A549 (cell line): ENCODE measurements at regions not wholly inside any gene's neighbourhood (a gene's known extent, or its start where the extent isn't known, plus 50 kb on each side); places are given as distances from the start of the nearest gene placed in this dataset.

Source experiments
- ATAC-seq, 2 experiments: fragments of 200-7000 bp in 1 of 2; fragments of >200 bp in 1 of 2; cut with Nextera tagmentation in 1 of 2; cut with Tn5 transposase in 1 of 2; 3 replicates each; pipeline versions ENCODE4 v1.8.0 to v1.9.1; 2018 to 2020; ENCODE audit warnings: mild to moderate bottlenecking in 1 of 2, moderate library complexity in 1 of 2
- CTCF ChIA-PET: fragments of 300-600 bp; sonication (Branson Sonifier 250); formaldehyde crosslinking; extraction: SDS; loops from one replicate; lab custom pipeline; 2021; ENCODE audit warnings: antibody characterized with exemption, inconsistent platforms; lab: Yijun Ruan, JAX
- POLR2A ChIA-PET: fragments of 350-600 bp; formaldehyde crosslinking; extraction: SDS; loops from one replicate; lab custom pipeline; 2021; ENCODE audit warnings: antibody characterized with exemption, inconsistent platforms; lab: Yijun Ruan, JAX
- DNase-seq, 2 experiments: peaks; one replicate each; pipeline versions ENCODE4 v3.0.0 to v3.0.0-alpha.2; 2011 to 2016; ENCODE audit warnings: low read depth in 1 of 2, low spot score in 1 of 2
- FAIRE-seq: peaks from 2 replicates; lab custom pipeline; 2011; peaks lifted over from hg19 to GRCh38; lab: Jason Lieb, UNC
- H3K27ac ChIP-seq, 2 experiments: fragments of >200 bp; sonication (Bioruptor Twin); formaldehyde crosslinking; 3 replicates each; pipeline ENCODE4 v1.5.1; 2016 to 2017
- H3K4me1 ChIP-seq: fragments of >200 bp; sonication (Bioruptor Twin); formaldehyde crosslinking; 3 replicates; pipeline ENCODE4 v1.6.1; 2016
- H3K4me2 ChIP-seq: fragments of >200 bp; sonication (Bioruptor Twin); formaldehyde crosslinking; 3 replicates; pipeline ENCODE4 v1.6.1; 2016
- H3K4me3 ChIP-seq: fragments of >200 bp; sonication (Bioruptor Twin); formaldehyde crosslinking; 3 replicates; pipeline ENCODE4 v1.5.1; 2016
- H3K9me3 ChIP-seq: fragments of >200 bp; sonication (Bioruptor Twin); formaldehyde crosslinking; 3 replicates; pipeline ENCODE4 v1.6.1; 2016
- ATOH8 ChIP-seq: fragments of 250-450 bp; sonication (Bioruptor Pico); IDR thresholded peaks from 2 replicates; pipeline ENCODE4 v1.5.0; 2020; ENCODE audit warnings: low read depth, mild to moderate bottlenecking, moderate library complexity
- CBX2 ChIP-seq: fragments of 200-600 bp; sonication (generic); IDR thresholded peaks from 2 replicates; pipeline ENCODE4 v1.6.1; 2016; ENCODE audit warnings: low read depth, mild to moderate bottlenecking, borderline replicate concordance
- CBX8 ChIP-seq: fragments of 200-600 bp; sonication (generic); IDR thresholded peaks from 2 replicates; pipeline ENCODE4 v1.6.1; 2016
- CHD2 ChIP-seq: fragments of 150-350 bp; IDR thresholded peaks from 2 replicates; pipeline ENCODE4 v1.6.1; 2014; ENCODE audit warnings: low read length; ENCODE audit not compliant: partially characterized antibody
- CTCF ChIP-seq: fragments of >200 bp; sonication (Bioruptor Twin); formaldehyde crosslinking; IDR thresholded peaks from 3 replicates; pipeline ENCODE4 v1.5.1; 2016
- EHF ChIP-seq: fragments of 250-450 bp; sonication (Bioruptor Pico); IDR thresholded peaks from 2 replicates; pipeline ENCODE4 v1.5.0; 2020; ENCODE audit warnings: mild to moderate bottlenecking
- EHMT2 ChIP-seq: fragments of 200-600 bp; sonication (generic); IDR thresholded peaks from 2 replicates; pipeline ENCODE4 v1.6.1; 2016; ENCODE audit warnings: antibody characterized with exemption, low read depth, mild to moderate bottlenecking, moderate library complexity
- FOSB ChIP-seq: fragments of 250-450 bp; sonication (Bioruptor Pico); IDR thresholded peaks from 2 replicates; pipeline ENCODE4 v1.5.0; 2020; ENCODE audit warnings: mild to moderate bottlenecking, moderate library complexity
- FOSL2 ChIP-seq, 2 experiments: fragments of 450-650 bp in 1 of 2; fragments of >200 bp in 1 of 2; sonication (Bioruptor Twin) in 1 of 2; formaldehyde crosslinking; IDR thresholded peaks; 2 replicates each; pipeline versions ENCODE4 v1.5.0 to v1.6.1; 2016 to 2020; ENCODE audit warnings: mild to moderate bottlenecking in 1 of 2, moderate library complexity in 1 of 2
- FOXS1 ChIP-seq: fragments of 250-450 bp; sonication (Bioruptor Pico); IDR thresholded peaks from 2 replicates; pipeline ENCODE4 v1.5.0; 2020; ENCODE audit warnings: mild to moderate bottlenecking, moderate library complexity
- GATA3 ChIP-seq: IDR thresholded peaks from 2 replicates; pipeline ENCODE4 v1.6.1; 2012; ENCODE audit warnings: borderline replicate concordance
- HMGXB4 ChIP-seq: fragments of 250-450 bp; sonication (Bioruptor Pico); IDR thresholded peaks from 2 replicates; pipeline ENCODE4 v1.5.0; 2021; ENCODE audit warnings: mild to moderate bottlenecking, moderate library complexity, borderline replicate concordance
- HOXA7 ChIP-seq: fragments of 250-450 bp; sonication (Bioruptor Pico); IDR thresholded peaks from 2 replicates; pipeline ENCODE4 v1.5.0; 2020; ENCODE audit warnings: mild to moderate bottlenecking, moderate library complexity
- HOXB13 ChIP-seq: fragments of 250-450 bp; sonication (Bioruptor Pico); IDR thresholded peaks from 2 replicates; pipeline ENCODE4 v1.5.0; 2020; ENCODE audit warnings: low read depth, mild to moderate bottlenecking, moderate library complexity
- MAZ ChIP-seq: fragments of 150-350 bp; IDR thresholded peaks from 2 replicates; pipeline ENCODE4 v1.6.1; 2014; ENCODE audit warnings: antibody characterized with exemption, low read depth, low read length, borderline replicate concordance
- NR3C1 ChIP-seq: fragments of >200 bp; sonication (Bioruptor Twin); formaldehyde crosslinking; IDR thresholded peaks from 3 replicates; pipeline ENCODE4 v1.6.1; 2017
- POLR2AphosphoS2 ChIP-seq: conservative IDR thresholded peaks from 2 replicates; pipeline ENCODE4 v1.6.1; 2012; ENCODE audit warnings: low read length, improper control_type of control experiment, inconsistent platforms
- RAD21 ChIP-seq, 2 experiments: fragments of >200 bp in 1 of 2; sonication (Bioruptor Twin) in 1 of 2; formaldehyde crosslinking in 1 of 2; IDR thresholded peaks in 1 of 2; conservative IDR thresholded peaks in 1 of 2; 2 replicates in 1 of 2; 3 replicates in 1 of 2; pipeline ENCODE4 v1.6.1; 2012 to 2018; ENCODE audit warnings: inconsistent platforms in 1 of 2
- REST ChIP-seq: fragments of 200-600 bp; sonication (generic); IDR thresholded peaks from 2 replicates; pipeline ENCODE4 v1.6.1; 2016; ENCODE audit warnings: antibody characterized with exemption, mild to moderate bottlenecking, moderate library complexity
- RFX5 ChIP-seq: fragments of 450-650 bp; IDR thresholded peaks from 2 replicates; pipeline ENCODE4 v1.7.1; 2014; ENCODE audit warnings: antibody characterized with exemption, mild to moderate bottlenecking, moderate library complexity
- RNF2 ChIP-seq: fragments of 200-600 bp; sonication (generic); IDR thresholded peaks from 2 replicates; pipeline ENCODE4 v1.6.1; 2016; ENCODE audit warnings: low read depth, mild to moderate bottlenecking, antibody characterized with exemption, moderate library complexity, borderline replicate concordance
- SREBF2 ChIP-seq: fragments of 450-650 bp; IDR thresholded peaks from 2 replicates; pipeline ENCODE4 v1.6.1; 2014; ENCODE audit warnings: mild to moderate bottlenecking, moderate library complexity
- TP53 ChIP-seq: fragments of 250-450 bp; sonication (Bioruptor Pico); IDR thresholded peaks from 2 replicates; pipeline ENCODE4 v1.5.0; 2021; ENCODE audit warnings: mild to moderate bottlenecking, moderate library complexity
- USF2 ChIP-seq: fragments of 450-650 bp; IDR thresholded peaks from 2 replicates; pipeline ENCODE4 v1.6.1; 2014; ENCODE audit warnings: antibody characterized with exemption
- WGBS: methylation state at CpG from one replicate; pipeline ENCODE4 v1.1.6; 2017; ENCODE audit errors: missing lambda C conversion rate; 5-methylcytosine and 5-hydroxymethylcytosine counted together

GRCh38 chr20:11604339-11604738, 313.4 kb upstream of the BTBD3 start:
- no peaks in the 10 kb centered on the region for H3K4me1 ChIP-seq
- TF ChIP-seq HOXA7 (no peak), EHF (CRISPR knock-in tag) (no peak), CBX8 (no peak), RNF2 (no peak), FOSB (CRISPR knock-in tag) (no peak), REST (no peak), POLR2AphosphoS2 (no peak), HOXB13 (no peak)
- TF ChIP-seq, all 56 proteins: peak for 0
- 3% methylated on average over 1 of the region's 1 CpG for WGBS
- H3K4me3 ChIP-seq = no peak overlapping the region
- DNase-seq (no peak), FAIRE-seq (no peak), ATAC-seq (no peak)
- ChIA-PET CTCF (no interaction called here), POLR2A (no interaction called here)
- no peak overlapping the region for H3K4me2 ChIP-seq
- no peaks in the 10 kb centered on the region for H3K9me3 ChIP-seq
- no peak overlapping the region for H3K27ac ChIP-seq

- H3K4me3 ChIP-seq = no peak overlapping the region
- no peak overlapping the region for H3K27ac ChIP-seq
- FAIRE-seq = no peak
- TF ChIP-seq SREBF2 (no peak), EHMT2 (no peak), TP53 (no peak), USF2 (no peak), HOXA7 (no peak), NR3C1 (no peak), MAZ (no peak), RFX5 (no peak), GATA3 (no peak), FOSL2 (IDR thresholded peaks at IDR 0.05) (no peak), FOSL2 (CRISPR knock-in tag; IDR thresholded peaks at IDR 0.05) (no peak), CHD2 (no peak), ATOH8 (no peak), FOXS1 (CRISPR knock-in tag) (no peak), CBX8 (no peak), CBX2 (no peak), CTCF (no peak), HMGXB4 (CRISPR knock-in tag) (no peak), RAD21 (conservative IDR thresholded peaks at IDR 0.05 in 1 of 2, IDR thresholded peaks at IDR 0.05 in 1 of 2) (no peak)
- POLR2A ChIA-PET = no interaction called here
- DNase-seq = no peak
- no peaks in the 10 kb centered on the region for H3K4me1 ChIP-seq
- CTCF ChIA-PET = no interaction called here
- WGBS = 71% methylated on average over 5 of the region's 5 CpGs
- no peak for ATAC-seq
- H3K4me2 ChIP-seq = no peak overlapping the region
- no peaks in the 10 kb centered on the region for H3K9me3 ChIP-seq
These were observed 310.6 kb upstream of the BTBD3 start for GRCh38 chr20:11607047-11607446.
